Panc1 (cell line): ENCODE measurements at regions not wholly inside any gene's neighbourhood (a gene's known extent, or its start where the extent isn't known, plus 50 kb on each side); places are given as distances from the start of the nearest gene placed in this dataset.

Experiments
- POLR2AphosphoS5 ChIP-seq: IDR thresholded peaks from 2 replicates; pipeline ENCODE4 v1.6.1; 2012; ENCODE audit warnings: mild to moderate bottlenecking, low read depth, low read length, moderate library complexity
- SIN3A ChIP-seq: IDR thresholded peaks from 2 replicates; pipeline ENCODE4 v1.6.1; 2012; ENCODE audit warnings: low read depth, mild to moderate bottlenecking, low read length, moderate library complexity, borderline replicate concordance; ENCODE audit not compliant: insufficient read depth
- TCF7L2 ChIP-seq: IDR thresholded peaks from 2 replicates; pipeline ENCODE4 v1.6.1; 2011; ENCODE audit warnings: mild to moderate bottlenecking, low read depth, low read length, inconsistent platforms
- TF ChIP-seq, protein P1 (sequence below): fragments of 450-650 bp; IDR thresholded peaks from 2 replicates; pipeline ENCODE4 v1.5.1; 2017; ENCODE audit warnings: mild to moderate bottlenecking
- TF ChIP-seq, protein P2 (sequence below), 2 experiments: IDR thresholded peaks; 2 replicates each; pipeline ENCODE4 v1.6.1; 2011 to 2012; ENCODE audit warnings: low read depth in 2 of 2, control low read depth in 1 of 2, low read length in 1 of 2, mild to moderate bottlenecking in 1 of 2, moderate library complexity in 1 of 2; ENCODE audit not compliant: insufficient read depth in 1 of 2

DNA sequence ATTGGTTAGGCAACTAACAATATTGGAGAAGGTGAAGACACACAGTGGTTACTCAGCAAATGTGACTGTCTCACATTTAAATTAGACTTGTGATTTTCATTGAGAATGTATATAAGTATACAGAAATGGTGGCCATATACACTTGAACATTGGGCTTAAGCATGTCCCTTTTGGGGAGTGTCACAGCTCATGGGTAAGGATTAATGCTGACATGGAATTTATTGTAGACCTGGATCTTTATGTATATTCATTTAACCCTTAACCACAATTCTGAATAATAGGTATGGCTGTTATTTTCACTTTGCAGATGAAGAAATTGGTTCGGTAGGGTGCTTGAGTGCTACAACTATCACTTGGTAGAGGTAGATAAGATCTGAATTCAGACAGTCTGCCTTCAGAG is 95.5 kb upstream of the WDFY3 start:
- TF ChIP-seq POLR2AphosphoS5: no peak
- TF ChIP-seq, protein P1, sequence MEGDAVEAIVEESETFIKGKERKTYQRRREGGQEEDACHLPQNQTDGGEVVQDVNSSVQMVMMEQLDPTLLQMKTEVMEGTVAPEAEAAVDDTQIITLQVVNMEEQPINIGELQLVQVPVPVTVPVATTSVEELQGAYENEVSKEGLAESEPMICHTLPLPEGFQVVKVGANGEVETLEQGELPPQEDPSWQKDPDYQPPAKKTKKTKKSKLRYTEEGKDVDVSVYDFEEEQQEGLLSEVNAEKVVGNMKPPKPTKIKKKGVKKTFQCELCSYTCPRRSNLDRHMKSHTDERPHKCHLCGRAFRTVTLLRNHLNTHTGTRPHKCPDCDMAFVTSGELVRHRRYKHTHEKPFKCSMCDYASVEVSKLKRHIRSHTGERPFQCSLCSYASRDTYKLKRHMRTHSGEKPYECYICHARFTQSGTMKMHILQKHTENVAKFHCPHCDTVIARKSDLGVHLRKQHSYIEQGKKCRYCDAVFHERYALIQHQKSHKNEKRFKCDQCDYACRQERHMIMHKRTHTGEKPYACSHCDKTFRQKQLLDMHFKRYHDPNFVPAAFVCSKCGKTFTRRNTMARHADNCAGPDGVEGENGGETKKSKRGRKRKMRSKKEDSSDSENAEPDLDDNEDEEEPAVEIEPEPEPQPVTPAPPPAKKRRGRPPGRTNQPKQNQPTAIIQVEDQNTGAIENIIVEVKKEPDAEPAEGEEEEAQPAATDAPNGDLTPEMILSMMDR: no peak
- no peak for TF ChIP-seq SIN3A
- TF ChIP-seq, protein P2, sequence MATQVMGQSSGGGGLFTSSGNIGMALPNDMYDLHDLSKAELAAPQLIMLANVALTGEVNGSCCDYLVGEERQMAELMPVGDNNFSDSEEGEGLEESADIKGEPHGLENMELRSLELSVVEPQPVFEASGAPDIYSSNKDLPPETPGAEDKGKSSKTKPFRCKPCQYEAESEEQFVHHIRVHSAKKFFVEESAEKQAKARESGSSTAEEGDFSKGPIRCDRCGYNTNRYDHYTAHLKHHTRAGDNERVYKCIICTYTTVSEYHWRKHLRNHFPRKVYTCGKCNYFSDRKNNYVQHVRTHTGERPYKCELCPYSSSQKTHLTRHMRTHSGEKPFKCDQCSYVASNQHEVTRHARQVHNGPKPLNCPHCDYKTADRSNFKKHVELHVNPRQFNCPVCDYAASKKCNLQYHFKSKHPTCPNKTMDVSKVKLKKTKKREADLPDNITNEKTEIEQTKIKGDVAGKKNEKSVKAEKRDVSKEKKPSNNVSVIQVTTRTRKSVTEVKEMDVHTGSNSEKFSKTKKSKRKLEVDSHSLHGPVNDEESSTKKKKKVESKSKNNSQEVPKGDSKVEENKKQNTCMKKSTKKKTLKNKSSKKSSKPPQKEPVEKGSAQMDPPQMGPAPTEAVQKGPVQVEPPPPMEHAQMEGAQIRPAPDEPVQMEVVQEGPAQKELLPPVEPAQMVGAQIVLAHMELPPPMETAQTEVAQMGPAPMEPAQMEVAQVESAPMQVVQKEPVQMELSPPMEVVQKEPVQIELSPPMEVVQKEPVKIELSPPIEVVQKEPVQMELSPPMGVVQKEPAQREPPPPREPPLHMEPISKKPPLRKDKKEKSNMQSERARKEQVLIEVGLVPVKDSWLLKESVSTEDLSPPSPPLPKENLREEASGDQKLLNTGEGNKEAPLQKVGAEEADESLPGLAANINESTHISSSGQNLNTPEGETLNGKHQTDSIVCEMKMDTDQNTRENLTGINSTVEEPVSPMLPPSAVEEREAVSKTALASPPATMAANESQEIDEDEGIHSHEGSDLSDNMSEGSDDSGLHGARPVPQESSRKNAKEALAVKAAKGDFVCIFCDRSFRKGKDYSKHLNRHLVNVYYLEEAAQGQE (IDR thresholded peaks at IDR 0.05; ENCODE audit: insufficient read depth in 1 of 2, low read depth in 2 of 2, low read length in 1 of 2): no peak
- TF ChIP-seq TCF7L2: no peak
